Right renal pelvis (tissue), 4 donors: ENCODE measurements at regions not wholly inside any gene's neighbourhood (a gene's known extent, or its start where the extent isn't known, plus 50 kb on each side); places are given as distances from the start of the nearest gene placed in this dataset.

Source experiments
- DNase-seq, 4 donors: peaks; one replicate each; pipeline ENCODE4 v3.0.0-alpha.2; 2013; ENCODE audit warnings: low read depth in 4 of 4, low spot score in 3 of 4, missing footprints in 1 of 4

- DNase-seq = no peak
Observed at GRCh38 chr20:52823303-52823702, 148.9 kb upstream of the TSHZ2 start.

DNA sequence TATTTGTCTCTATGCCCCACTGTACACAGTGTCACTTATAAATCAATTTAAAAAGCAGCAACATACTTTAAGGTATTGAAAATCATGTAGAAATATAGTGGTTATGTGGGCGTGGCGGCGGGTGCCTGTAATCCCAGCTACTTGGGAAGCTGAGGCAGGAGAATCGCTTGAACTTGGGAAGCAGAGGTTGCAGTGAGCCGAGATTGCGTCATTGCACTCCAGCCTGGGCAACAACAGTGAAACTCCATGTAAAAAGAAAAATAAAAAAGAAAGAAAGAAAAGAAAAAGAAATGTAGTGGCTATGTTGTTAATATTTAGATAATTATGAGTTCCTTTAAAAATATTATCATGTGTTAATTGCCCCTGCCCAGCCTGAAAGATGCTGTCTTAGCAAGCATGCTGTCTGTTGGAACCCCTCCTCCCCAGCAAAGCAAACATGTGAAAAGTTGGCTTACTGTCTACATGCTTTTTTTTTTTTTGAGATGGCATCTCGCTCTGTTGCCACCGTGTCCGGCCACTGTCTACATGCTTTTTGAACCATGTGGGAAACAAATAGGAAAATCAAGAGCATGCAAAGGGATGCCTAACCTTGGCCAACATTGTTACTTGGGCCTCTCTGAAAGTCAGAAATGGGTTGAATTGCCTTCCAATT is 151.4 kb upstream of the TSHZ2 start:
- DNase-seq = no peak

- no peak for DNase-seq
Observed at GRCh38 chr20:52818491-52818890, 153.7 kb upstream of the TSHZ2 start.

DNA sequence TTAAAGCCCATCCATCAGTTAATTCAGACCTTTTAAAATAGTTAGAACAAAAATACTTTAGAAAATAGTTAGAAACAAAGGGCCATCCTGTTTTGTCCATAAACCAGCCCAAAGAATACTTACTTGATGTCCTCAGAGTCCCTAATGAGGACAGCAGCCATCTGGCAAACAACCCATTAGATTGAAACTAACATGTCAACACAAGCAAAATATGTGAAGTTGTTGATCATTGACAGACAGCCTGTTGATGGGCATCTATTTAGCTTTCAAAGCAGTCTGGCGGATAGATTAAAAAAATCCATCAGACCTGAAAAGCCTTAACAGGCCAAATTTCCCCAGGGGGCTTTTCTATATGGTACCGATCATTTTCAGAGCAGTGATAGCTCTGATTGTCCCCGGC is 154.2 kb upstream of the TSHZ2 start:
- DNase-seq = no peak

DNA sequence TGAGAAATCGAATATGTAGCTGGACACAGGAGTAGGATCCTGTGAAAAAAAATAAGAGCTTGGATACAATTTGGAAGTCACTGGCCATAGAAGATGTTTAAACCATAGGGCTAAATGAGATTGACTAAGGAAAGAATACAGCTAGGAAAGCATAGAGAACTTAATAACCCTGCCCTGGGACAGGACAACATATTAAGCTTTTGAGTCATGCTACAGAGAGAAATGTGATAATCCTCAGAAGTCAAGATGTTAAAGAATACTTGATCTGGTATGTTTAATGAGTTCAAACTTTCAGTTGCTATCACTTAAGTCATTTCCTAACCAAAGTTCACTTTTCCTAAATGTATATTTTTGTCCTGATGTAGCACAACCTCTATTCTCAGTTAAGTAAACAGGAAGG is 154.6 kb upstream of the TSHZ2 start:
- no peak for DNase-seq

GRCh38 chr20:52814371-52814770 is 157.8 kb upstream of the TSHZ2 start:
- DNase-seq = no peak

GRCh38 chr20:52812231-52812847 is 159.8 kb upstream of the TSHZ2 start:
- DNase-seq = no peak

DNA sequence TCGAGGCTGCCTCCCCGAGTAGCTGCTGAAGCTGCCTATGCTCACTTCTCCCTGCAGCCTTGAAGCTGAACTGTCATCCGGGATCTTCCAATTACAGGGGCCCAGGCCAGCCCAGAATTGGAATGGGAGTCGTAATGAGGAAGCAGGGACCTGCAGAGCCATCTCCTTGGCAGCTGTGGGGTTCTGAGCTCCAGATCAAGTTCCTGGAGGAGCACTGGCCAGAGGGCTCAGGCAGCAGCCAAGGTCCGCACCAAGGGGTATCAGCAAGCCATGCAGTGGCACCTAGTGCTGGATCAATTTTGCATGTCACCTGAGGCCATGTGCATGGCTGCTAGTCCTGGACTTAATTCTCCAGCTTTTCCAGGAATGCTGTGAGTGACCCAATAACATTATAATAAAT is 163.2 kb upstream of the TSHZ2 start:
- DNase-seq = no peak

- no peak for DNase-seq
Observed at GRCh38 chr20:52806918-52807317, 165.2 kb upstream of the TSHZ2 start.

DNA sequence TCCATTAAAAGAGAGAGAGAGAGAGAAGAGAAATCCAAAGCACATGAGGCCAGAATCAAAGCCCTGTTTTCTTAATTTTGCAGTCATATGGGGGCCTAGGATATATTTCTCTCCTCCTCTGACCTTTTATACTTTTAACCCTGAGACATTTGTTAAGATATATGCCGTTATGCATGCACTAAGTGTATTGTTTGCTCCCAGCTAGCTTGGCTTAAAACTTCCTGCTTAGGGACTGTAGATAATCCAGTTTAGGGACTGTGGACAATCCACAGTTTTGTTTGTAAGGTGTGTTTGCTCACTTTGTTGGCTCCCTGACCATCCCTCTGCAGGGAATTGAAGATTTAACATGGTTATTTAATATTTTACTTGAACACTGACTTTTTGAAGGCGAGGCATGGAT is 166.3 kb upstream of the TSHZ2 start:
- DNase-seq = peak in 1 of 4 donors; percentile 36

DNA sequence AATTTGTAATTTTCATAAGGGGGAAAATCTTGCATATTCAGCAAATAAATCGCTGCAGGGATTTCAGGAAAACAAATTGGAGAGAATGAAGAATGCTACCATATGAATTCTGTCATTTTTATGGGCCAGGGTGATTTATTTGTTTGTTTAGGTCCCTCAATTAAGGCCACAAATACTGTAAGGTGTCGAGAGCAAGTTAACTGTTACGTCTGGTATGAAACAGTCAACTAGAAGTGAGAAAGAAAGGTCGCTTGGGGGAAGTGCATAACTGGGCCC is 166.9 kb upstream of the TSHZ2 start:
- DNase-seq = peak in 2 of 4 donors; percentile 39 to 58

GRCh38 chr20:52804497-52805295 is 167.5 kb upstream of the TSHZ2 start:
- no peak for DNase-seq

- DNase-seq = no peak
Observed at GRCh38 chr20:52801628-52802006, 170.5 kb upstream of the TSHZ2 start.

DNA sequence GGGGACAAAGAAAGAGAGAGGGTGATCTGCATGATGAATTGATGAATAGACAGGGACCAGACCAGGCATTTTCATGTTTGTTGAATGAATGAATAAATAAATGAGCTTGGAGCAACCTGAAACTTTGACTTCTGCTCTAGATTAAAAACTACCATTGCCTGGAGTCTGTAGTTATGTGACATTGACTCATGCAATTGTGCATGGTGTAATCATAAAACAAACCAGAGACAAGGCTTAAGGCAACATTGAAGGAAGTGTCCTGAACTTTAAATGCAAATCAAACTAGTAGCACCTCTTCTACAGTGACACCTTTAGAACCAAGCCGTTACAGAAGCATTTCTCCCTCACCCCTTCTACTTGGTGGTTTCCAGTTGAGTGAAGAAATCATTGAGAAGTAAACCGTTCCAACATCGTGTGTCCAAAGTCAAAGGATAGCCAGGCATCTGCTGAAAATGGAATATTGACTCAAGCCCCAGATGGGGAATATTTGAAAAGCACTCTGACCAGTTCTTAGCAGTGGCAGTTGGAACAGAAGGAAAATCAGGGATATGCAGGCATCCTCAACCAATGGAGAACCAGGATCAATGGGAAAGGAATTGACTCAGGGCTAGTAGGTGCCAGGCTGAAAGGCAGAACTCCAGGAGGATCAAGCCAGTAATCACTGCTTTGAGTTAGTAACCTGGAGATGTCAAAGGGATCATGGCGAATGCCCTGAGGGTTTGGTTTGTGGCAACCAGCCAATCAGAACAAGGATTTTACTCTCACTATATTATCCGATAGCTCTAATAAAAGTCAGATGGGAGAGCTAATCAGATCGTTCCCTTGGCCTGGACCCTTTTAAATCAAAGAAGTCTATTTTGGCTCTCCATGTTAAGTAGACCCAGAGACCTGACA is 171.2 kb upstream of the TSHZ2 start:
- no peak for DNase-seq

- DNase-seq = no peak
Observed at GRCh38 chr20:52799130-52799529, 173.0 kb upstream of the TSHZ2 start.

- no peak for DNase-seq
Observed at GRCh38 chr20:52798124-52798523, 174.0 kb upstream of the TSHZ2 start.

GRCh38 chr20:52794853-52795252 is 177.3 kb upstream of the TSHZ2 start:
- DNase-seq = no peak

DNA sequence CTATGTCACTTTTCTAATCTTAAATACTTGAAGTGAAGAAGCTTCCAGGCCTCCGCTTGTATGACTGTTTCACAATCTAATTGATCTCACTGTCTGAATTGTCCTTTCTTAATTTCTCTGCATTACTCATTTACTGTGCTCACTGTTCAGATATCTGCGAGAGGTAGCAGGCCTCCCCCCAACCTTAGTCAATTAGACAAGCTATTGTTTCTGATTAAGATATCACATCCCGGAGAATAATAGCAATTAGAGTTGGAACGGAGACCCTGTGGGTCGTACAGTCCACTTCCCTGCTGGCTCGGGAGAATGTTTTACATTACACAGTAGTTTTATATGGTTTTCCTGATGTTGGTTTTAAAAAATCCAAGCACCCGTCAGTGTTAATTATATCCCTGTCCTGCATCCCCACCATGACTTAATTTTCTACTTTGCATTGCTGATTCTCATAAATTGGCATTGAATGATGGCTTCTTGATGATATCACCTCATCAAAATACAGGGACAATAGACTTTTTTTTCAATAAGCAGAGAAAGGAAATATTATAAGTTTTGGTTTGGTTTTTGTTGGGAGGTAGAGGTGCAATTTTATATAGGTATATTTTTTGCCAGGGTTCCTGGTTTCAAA is 178.7 kb upstream of the TSHZ2 start:
- DNase-seq = no peak

DNA sequence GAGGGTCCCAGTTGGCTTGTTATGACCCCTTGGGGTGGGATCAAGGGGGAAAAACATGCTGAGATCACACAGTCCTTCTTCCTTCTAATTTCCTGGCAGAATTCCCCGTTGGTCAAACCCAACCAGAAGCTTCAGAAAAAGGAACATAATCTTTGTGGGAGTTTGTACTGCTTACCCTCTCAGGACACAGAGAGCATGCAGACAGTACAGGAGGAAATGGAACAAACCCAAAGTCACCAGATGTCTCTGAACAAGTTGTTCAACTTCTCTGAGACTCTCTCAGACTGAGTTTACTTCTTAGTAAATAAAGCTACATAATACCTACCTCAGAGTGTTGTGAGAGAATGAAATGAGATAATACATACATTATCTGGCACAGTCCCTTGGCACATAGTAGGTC is 181.1 kb upstream of the TSHZ2 start:
- DNase-seq = no peak

- no peak for DNase-seq
Observed at GRCh38 chr20:52789716-52790115, 182.4 kb upstream of the TSHZ2 start.

GRCh38 chr20:52787962-52788361 is 184.2 kb upstream of the TSHZ2 start:
- no peak for DNase-seq
